NCI-H82 treated with DMSO at 0.1 percent for 48 hours (cell line): ENCODE measurements at regions not wholly inside any gene's neighbourhood (a gene's known extent, or its start where the extent isn't known, plus 50 kb on each side); places are given as distances from the start of the nearest gene placed in this dataset.
"Not testable (repeated sequence)": the region's sequence is repeated elsewhere in the genome, so short reads cannot be mapped to it uniquely, and the experiment has no call there.

ENCODE experiments used
- DNase-seq: peaks from one replicate; lab custom pipeline; 2025; ENCODE audit not compliant: unreplicated experiment; lab: John Stamatoyannopoulos, UW

DNA sequence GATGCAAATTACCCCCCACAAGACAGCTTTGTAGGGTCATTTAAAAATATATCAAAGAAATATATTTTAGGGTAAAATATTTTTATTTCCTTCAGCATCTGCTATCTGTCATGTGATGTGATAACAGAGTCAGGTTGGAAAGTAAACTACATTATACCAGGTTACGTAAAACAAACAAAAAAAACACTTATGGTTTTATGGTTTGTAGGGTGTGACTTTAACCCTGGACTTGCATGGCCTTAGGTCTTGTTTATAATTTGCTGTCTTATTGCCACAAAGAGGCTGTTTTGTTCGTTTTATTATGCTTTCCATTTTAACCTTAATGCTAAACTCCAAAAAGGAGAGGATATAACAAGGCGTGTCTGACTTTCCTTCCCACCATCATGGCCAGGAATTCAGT is 244.5 kb upstream of the MME start:
- no peak for DNase-seq

DNA sequence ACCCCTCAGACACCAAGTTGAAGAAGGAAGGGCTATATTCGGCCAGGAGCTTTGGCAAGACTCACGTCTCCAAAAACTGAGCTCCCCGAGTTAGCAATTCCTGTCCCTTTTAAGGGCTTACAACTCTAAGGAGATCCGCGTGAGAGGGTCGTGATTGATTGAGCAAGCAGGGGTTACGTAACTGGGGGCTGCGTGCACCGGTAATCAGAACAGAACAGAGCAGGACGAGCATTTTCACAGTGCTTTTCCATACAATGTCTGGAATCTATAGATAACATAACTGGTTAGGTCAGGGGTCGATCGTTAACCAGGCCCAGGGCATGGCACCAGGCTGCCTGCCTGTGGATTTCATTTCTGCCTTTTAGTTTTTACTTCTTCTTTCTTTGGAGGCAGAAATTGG is 245.3 kb upstream of the MME start:
- not testable (repeated sequence) for DNase-seq

DNA sequence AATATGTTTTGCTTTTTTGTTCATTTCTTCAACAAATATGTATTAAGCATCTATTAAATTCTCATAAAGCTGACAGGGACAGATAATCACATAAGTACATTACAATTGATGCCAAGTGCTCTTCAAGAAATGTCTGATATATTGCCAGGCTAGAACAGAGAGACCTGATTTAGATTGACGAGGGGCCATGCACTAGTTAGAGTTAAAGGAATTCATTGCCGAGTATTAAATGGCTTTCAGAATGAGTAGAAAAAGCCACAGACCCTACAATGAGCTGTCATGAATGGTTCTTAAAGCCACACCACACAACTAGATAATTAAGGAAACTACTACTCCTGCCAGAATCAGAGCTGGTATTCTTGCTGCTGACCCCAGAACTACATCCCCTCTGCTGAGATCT is 250.2 kb upstream of the MME start:
- no peak for DNase-seq

DNA sequence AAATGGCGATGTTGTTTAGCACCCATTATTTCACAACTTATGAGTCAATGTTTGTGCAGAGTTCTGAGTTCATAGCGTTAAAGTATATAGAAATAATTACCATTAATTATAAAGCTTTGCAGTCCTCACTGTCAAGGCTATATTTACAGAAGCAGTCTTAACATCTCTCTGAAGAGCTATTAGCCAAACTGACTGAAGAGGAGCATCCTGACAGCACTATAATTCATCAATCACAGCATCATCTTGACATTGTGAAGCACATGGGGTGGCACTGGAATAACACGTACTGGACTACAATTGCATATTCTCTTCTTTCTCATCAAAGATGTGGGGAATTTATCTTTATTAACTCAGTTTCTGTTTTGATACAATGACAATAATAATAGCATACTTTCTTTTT is 260.6 kb upstream of the MME start:
- DNase-seq, result no peak

DNA sequence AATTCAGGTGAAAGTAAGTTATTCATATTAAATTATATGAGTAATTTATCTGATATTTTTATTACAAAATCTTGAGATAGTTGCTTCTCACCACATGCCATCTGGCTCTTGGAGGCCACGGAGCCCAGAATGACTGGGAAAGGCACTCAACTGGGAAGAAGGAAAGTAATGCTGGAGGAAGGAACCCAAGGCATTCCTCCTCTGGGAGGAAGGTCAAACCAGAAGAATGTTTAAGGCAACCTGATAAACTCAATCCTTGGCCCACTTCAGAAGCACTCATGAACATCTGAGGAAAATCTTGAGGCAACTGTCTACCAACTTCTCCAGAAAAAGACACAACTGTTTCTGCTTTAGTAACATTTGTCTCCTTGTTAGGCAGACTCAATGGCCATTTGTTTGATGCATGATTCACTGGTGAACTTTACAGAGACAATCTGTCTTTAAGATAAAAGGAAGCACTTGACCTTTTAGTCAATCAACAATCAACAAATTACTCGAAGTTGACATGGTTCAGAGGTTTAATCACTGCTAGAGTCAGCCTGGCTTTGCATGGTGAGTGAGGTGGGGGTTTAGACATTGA is 261.4 kb upstream of the MME start:
- DNase-seq, result no peak

DNA sequence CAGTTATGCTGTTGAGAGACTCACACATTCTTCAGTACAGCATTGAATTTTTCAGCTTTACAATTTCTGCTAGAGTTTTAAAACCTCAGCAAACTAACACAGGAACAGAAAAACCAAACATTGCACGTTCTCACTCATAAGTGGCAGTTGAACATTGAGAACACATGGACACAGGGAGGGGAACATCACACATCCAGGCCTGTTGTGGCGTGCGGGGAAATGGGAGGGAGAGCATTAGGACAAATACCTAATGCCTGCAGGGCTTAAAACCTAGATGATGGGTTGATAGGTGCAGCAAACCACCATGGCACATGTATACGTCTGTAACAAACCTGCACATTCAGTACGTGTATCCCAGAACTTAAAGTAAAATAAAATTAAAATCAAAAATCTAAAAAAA is 270.1 kb upstream of the MME start:
- not testable (repeated sequence) for DNase-seq

DNA sequence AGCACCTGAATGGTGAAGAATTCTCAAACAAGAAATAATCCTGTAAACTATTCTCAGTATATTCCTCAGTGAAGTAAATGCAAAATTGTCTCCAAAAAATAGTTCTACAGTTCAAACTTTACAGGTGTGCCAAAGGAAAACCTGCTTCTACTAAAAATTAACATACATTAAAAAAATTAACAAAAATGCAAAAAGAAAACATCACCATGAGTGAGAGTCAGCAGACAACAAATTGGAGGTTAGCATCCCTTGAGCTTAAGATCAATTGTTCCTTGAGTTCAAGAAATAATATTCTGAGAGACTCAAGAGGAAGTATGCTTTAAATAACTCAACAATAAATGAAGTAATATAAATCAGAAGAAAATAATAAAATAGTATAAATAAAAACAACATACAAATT is 278.4 kb upstream of the MME start:
- DNase-seq, result no peak

DNA sequence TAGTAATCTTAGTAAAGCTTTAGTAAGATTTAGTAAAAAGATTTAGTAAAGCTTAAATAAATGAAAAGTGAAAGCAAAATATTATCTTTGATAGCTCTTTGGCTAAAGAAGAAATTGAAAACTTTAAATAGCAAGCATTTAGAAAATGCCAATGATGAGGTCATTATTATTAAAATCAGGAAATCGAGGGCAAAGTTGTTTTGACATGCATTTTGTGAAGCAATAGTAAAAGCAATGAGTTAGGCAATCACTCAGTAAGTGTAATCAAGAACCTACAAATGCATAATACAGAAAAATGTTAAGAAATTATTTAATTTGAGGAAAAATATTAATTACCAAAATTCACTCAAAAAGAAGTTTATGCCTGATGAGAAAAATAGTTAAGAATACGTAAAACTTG is 280.3 kb upstream of the MME start:
- no peak for DNase-seq

DNA sequence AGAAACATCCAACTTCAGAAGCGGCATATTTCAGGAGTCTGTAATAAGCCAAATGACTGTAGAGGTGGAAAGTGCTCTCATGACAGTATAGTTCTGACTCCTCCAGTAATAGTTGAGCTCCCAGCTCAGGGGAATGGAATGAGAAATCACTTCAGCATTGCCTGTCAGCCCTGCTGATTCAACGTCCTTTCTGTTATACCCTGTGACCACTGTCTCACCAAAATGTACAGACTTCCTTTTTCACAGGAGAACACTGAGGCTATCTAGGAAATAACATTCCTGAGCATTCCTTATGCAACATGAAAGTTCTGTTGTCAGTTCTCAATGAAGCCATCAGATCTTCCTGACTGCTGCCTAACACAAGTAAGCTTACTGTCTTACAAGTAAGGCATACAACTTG is 284.5 kb upstream of the MME start:
- no peak for DNase-seq

DNA sequence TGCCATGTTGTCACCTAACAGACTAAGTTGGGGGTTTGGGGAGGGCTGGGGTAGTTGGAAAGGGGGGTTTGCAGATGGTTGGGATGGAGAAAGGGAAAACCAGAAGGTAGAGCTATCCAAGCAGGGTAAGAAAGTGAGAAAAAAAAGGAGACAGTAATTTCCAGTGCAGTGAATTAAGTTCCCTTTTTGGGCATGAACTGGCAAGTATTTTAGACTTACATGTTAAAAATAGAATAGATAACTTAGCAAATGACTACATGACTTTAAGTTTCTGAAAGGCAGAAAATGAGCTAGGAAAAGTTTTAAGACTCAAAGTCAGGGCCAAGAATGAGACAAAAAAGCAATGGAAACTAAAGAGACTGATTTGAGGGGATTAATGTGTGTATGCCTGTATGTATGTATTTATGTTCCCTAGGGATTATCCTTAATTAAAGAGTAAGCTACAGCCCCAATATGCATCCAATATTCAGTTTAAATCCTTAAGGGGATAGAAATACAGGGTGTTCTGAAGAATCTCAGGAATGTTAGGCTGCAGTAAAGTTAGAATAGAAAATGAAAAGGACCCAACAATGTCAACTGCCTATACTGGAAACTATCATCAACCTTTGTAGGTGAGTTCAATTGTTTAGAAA is 285.2 kb upstream of the MME start:
- no peak for DNase-seq

DNA sequence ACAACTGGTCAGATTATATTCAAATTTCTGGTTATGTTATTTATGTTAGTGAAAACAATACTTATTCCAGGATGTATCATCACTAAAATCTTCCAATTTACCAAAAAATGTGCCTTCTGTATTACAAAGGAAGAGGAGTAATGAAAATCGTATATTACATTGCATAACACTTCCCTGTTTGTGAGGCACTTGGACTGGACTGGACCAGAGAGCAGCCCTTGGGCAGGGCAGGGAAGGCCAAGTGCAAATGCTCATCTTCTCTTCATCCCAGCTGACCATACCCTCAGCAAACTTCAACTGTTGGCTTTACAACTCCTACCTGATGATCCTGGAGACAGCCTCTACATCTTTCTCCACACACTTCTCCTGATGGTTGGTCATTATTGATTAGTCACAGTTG is 285.7 kb upstream of the MME start:
- no peak for DNase-seq

DNA sequence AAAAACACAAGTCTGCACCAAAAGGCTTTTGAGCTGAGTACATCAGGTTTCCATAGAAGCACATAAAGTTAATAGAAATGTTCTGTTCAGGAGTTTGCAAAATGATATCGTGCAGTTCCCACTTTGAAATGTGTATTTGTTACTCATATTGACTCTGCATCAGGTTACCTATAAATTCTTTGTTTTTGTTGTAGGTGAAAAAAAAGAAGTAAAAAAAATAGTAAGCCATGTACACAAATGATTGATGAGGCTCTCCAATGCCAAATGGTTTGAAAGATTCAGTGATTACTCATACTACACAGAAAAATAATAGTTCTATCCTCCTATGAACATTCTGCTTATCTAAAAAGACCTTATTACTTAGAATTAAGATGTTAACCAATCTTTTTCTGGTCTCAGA is 287.3 kb upstream of the MME start:
- no peak for DNase-seq

DNA sequence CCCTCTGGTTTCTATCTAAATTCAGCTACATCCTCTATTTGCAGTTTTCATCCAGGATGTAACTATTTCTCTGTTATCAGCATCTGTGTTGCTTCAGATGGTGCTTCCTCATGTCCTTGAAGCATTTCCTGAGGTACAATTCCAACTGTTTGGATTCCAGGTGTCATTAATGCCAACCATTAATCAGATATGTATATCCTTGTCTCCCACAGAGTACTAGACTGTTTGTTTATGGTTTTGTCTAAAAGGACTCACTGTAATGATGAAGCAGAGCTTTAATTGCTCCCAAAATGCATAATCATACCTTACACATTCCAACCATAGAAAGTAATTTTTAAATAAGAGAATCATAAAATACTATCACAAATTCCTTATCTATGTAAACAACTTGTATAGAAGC is 288.5 kb upstream of the MME start:
- DNase-seq, result no peak

DNA sequence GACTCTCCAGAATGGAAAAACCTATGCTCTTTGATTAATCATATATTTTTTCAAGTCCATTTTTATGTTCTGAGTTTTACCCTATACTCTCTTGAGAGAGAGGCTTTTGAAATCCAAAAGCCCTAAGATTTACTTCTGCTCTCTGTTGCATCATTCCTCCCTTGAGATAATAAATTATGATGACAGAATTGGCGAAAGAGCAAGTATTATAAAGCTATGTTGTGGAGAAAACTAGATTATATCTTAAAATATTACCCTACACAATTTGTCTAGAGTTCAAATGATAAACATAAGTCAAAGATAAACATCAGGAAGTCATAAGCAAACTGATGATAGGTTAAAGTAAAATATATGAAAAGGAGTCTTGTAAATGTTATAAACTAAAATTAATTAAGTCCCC is 293.4 kb upstream of the MME start:
- DNase-seq, result no peak

DNA sequence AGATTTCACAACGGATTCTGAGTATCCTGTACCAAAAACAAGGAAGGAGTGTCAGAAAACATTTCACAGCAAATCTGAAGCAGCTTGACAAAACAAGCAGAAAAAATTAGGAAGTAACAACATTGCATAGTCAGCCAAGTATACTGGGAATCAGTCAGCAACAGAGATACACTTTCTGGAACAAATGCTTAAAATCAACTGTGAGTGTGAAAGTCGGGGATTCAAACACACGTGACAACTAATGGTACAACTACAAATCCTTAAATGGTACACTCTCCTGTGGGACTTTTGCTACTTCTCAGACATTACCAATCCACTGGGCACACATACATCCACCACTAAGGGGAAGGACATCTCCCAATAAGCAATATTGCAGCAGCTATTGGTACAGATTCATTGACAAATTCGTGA is 296.6 kb upstream of the MME start:
- DNase-seq, result no peak

DNA sequence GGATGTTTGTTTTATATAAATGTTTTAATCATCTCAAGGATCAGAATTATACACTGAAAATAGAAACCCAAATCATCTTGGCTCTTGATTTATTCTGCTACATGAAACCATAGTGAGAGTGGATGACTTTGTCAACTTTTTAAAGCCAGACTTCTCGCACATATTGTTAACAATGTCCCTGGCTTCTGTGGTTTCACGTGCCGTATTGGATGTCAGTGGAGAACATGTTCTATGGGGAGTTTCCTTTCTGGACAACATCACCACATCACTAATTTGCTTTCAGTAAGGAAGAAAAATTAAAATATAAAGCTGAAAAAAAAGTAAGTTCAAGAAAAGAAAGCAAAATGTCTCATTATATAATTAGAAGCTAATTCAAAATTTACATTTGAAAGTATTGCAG is 297.1 kb upstream of the MME start:
- DNase-seq, result no peak

DNA sequence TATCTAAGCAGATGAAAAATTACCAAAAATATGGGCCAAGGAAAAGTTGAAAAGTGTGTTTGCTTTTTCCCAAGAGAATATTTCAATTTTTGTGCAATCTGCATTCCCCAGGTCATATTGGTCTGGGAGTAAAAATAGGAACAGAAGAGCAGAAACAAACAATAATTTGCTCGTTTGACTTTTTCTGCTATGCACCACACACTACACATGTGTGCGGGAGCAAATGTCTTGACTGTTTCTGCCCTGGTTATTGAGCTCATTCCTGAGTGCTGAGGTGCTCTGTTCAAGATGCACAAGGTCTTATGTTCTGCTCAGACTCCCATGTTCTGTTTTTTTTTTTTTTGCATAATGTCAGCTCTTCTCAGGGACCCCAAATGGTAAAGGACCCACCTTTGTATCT is 298.0 kb upstream of the MME start:
- no peak for DNase-seq

DNA sequence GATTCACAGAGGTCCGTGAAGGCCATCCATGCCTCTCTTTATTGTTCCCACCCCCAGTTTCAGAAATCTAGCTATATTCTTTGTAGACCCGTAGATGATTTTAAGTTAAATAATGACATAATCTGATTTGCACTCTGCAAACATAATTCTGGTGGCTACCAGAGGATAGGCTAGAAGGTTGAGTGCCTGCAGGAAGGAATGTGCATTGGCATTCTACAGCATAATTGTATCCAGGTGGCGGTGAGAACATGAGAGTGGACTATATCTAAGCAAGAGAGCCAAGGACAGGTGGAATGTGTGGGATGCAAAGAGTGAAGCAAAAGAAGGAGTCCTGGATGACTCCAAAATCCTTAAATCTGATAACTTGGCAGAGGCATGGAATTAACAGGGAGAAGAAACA is 298.5 kb upstream of the MME start:
- no peak for DNase-seq

DNA sequence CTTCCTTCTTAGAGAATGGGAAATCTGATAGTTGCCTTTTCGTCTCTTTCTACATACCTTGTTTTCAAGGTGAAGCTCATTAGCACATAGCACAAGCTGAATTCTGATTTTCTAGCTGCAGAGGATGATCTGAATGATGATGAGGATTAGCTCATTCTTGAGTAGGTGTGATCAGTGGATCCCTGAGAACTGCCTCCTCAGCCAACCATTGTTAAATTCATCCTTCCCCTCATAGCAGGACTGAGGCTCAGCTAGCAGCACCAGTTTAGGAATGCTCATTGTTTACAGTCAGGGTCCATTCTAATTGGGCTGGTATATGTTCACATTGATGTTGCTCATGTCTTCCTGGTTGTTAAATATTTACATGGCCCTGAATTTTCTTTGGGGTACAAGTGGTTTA is 299.9 kb upstream of the MME start:
- no peak for DNase-seq

DNA sequence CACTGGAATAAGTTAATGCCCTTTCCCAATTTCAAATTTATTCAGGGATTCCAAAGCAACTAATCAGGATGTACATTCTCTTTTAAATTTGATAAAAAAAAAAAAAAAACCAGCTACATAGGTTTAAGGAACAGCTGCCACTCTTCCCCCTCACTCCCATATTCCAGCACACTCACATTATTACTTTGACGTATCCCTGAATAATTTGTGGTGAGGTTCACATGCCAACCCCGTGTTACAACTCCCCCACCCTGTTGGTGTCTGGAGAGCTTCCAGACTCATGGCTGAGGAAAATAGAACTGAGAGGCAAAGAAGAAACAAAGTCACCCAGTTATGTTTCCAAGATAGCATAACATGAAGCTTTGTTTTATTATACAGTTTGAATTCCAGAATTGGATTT is 300.5 kb upstream of the MME start:
- DNase-seq, result no peak

DNA sequence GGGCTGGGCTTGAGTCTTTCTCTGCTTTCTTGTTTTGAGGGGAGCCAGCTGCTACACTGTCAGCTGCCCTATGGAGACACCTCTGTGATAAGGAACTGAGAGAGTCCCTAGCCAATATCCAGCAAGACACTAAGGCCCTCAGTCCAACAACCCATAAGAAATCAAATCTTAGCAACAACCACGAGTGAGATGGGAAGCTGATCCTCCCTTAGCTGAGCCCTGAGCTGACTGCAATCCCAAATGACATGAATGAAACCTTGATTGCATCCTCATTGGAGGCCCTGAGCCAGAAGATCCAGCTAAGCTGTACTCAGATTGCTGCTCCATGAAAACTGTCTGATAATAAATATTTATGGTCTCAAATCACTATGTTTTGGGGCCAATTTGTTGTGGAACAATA is 302.1 kb upstream of the MME start:
- no peak for DNase-seq

DNA sequence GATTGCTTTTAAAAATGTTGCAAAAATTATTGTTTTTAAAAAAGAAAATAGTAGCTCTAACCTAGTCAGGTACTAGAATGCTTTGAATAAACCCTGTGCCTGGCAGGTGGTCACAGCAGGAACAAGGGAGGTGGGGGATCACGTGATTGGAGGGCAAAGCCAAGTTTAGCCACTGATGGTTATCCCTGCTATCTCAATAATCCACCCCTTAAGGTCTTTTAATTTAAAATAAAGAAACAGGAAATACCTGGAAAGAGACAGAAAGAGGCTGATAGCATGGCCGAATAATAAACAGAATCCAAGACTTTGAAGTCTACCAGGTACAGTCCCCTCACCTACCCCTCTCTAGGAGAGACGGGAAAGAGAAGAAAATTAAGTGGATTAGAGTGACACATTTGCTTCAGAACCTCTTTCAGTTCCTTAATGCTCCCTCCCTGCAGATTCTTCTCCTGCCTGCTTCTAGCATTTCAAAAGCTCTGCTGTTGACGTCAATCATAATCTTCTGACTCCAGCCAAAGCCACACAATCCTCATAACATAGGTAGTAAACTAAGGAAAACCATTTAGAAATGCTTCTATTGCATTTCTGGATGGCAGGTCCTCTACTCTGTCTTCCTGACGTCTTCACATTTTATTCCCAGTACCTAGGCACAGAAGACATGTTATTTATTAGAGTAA is 303.4 kb upstream of the MME start:
- peak; percentile 14 for DNase-seq
